ENCODE measurements at regions not wholly inside any gene's neighbourhood (a gene's known extent, or its start where the extent isn't known, plus 50 kb on each side); places are given as distances from the start of the nearest gene placed in this dataset.

DNA sequence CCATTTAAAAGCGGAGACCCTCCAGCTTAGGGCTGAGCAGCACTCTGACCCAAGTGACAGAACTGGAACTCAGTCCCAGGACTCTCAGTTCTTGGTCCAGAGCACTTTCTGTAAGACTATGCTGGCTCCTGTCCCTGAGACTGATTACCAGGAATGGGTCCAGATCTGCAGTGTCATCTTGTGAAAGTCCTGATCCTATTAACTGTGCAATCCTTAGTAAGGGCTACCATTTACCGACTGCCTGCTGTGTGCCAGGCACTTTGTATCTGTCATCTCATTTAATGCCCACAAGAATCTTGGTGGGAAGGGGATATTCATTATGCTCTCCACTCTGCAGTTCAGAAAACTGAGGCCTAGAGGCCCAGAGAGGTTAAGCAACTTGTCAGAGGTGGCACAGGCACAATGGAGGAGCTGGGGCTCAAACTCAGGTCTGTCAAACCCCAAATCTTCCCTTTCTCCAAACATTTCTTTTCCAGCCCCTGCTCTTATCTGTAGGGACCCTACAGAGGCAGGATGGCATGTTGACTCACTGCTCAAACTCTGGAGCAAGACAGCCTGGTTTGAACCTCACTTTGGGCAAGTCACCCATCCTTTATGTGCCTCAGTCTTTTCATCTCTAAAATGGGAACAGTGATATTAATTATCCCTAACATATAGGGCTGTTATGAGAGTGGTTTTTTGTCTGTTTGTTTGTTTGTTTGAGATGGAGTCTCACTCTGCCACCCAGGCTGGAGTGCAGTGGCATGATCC lies 57.6 kb upstream of the IFNLR1 start:
- H3K27me3 ChIP-seq, result no peaks in the 10 kb centered on the region
- TF ChIP-seq, protein P1, sequence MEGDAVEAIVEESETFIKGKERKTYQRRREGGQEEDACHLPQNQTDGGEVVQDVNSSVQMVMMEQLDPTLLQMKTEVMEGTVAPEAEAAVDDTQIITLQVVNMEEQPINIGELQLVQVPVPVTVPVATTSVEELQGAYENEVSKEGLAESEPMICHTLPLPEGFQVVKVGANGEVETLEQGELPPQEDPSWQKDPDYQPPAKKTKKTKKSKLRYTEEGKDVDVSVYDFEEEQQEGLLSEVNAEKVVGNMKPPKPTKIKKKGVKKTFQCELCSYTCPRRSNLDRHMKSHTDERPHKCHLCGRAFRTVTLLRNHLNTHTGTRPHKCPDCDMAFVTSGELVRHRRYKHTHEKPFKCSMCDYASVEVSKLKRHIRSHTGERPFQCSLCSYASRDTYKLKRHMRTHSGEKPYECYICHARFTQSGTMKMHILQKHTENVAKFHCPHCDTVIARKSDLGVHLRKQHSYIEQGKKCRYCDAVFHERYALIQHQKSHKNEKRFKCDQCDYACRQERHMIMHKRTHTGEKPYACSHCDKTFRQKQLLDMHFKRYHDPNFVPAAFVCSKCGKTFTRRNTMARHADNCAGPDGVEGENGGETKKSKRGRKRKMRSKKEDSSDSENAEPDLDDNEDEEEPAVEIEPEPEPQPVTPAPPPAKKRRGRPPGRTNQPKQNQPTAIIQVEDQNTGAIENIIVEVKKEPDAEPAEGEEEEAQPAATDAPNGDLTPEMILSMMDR (IDR thresholded peaks at IDR 0.05; ENCODE audit: low read depth, low read length), result no peak
- DNase-seq (ENCODE audit: low read depth in 1 of 2, low spot score in 1 of 2), result no peak
- H3K27ac ChIP-seq, result no peak overlapping the region
- no peaks in the 10 kb centered on the region for H3K36me3 ChIP-seq
- no peak overlapping the region for H3K4me3 ChIP-seq
- H3K9me3 ChIP-seq (ENCODE audit: low read depth), result no peaks in the 10 kb centered on the region
- H3K4me1 ChIP-seq (ENCODE audit: low read depth), result no peaks in the 10 kb centered on the region

DNA sequence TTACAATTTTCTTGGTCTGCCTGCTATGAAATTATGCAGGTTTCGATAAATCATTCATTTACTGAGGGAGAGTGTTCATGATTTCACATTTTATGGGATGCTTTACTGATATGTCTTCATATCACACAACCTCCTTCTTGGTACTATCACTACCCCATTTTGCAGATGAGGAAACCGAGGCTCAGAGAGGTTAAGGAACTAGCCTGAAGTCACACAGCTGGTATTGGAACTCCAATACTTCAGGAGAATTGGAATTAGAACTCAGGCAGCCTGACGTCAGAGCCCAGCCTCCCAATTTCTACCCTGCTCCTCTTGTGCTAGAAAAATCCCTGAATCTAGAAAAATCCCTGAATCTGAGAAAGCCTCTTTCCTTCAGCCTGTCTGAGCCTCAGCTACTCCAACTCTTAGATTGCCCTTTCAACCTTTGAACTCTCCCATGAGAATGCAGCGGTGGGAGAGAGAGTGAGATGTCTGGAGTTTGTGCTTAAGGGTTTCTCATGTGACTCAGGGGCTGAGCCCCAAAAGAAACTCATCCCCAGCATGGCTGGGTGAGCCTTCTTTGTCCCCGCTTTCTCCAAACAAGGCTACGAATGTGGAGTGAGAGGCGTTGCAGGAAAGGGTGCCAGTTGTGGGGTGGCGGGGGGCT lies 50.8 kb upstream of the IFNLR1 start:
- H3K27me3 ChIP-seq, result no peaks in the 10 kb centered on the region
- TF ChIP-seq, protein P1 (IDR thresholded peaks at IDR 0.05; ENCODE audit: low read depth, low read length), result no peak
- peaks cover 4% of the 10 kb centered on the region for H3K4me1 ChIP-seq (ENCODE audit: low read depth)
- H3K9me3 ChIP-seq (ENCODE audit: low read depth), result no peaks in the 10 kb centered on the region
- no peak for DNase-seq (ENCODE audit: low read depth in 1 of 2, low spot score in 1 of 2)
- no peak overlapping the region for H3K4me3 ChIP-seq
- no peaks in the 10 kb centered on the region for H3K36me3 ChIP-seq
- no peak overlapping the region for H3K27ac ChIP-seq

DNA sequence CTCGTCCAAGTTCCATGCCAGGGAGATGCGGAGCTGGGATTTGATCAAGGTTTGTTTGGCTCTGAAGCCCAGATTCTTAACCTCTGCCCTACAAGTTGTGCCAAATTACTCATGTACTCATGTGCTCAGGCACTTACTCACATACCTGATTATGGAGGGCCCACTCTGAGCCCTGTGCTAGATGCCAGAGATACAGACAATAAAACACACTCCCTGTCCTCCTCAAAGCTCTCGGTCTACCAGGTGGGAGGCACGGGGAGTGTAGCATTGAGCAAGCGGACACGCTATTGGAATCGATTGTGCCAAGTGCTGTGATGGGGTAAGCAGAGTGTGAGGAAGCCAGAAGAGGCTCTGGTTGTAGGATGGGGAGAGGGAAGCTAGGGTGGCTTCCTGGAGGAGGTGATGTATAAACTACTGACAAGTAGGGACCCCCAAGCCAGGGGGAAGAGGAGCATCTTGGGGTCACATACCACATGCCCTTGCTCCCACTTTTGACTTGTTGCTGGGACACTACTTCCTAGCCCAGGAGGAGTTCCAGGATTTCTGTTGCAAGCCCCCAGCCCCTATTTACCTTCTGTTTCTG lies 49.8 kb upstream of the IFNLR1 start:
- no peaks in the 10 kb centered on the region for H3K27me3 ChIP-seq
- no peaks in the 10 kb centered on the region for H3K36me3 ChIP-seq
- peak overlapping the region; percentile 39 for H3K27ac ChIP-seq
- TF ChIP-seq, protein P1 (IDR thresholded peaks at IDR 0.05; ENCODE audit: low read depth, low read length), result no peak
- peak in 1 of 2 donors; percentile 73 for DNase-seq (ENCODE audit: low read depth in 1 of 2, low spot score in 1 of 2)
- peaks cover 4% of the 10 kb centered on the region for H3K4me1 ChIP-seq (ENCODE audit: low read depth)
- H3K4me3 ChIP-seq, result no peak overlapping the region
- H3K9me3 ChIP-seq (ENCODE audit: low read depth), result no peaks in the 10 kb centered on the region

Measured in cardiac muscle cell (in vitro differentiated cells and primary cell).